ENCODE measurements at regions not wholly inside any gene's neighbourhood (a gene's known extent, or its start where the extent isn't known, plus 50 kb on each side); places are given as distances from the start of the nearest gene placed in this dataset.
A peak's percentile ranks its signal among the peaks of the same experiment; 100 is the strongest.

DNA sequence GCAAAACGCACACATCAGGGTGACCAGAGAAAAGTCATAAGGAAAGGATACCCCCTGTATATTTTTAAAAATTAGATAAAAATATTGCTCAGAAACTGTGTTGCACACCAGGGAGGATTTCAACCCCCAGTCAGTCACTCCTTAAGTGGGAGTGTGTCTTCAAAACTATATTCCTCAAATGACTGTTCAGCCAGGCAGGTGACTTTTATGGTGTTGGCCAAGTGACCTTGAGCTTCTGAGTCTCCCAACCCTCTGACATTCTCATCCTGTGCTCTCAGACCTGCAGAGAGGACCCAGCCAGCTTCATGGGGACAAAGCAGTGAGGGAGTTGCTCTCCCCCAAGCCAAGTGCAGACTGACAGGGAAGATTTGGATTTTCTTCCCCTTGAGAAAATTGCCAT is 311.9 kb upstream of the JARID2 start:
- peaks cover 16% of the 10 kb centered on the region for H3K4me1 Mint-ChIP-seq
- ChIA-PET CTCF (no interaction called here), POLR2A (interaction anchor here (1.1 kb wide), 1 partner anchor 13 kb away, joined by 3 read pairs; no protein-coding TSS in a partner anchor)
- ATAC-seq (no peak), DNase-seq (ENCODE audit: low spot score) (no peak)
- no peaks in the 10 kb centered on the region for H3K36me3 Mint-ChIP-seq
- peak overlapping the region; percentile 13; the same call in 1 of the 2 replicates for H3K27ac Mint-ChIP-seq
- TF ChIP-seq, protein P1, sequence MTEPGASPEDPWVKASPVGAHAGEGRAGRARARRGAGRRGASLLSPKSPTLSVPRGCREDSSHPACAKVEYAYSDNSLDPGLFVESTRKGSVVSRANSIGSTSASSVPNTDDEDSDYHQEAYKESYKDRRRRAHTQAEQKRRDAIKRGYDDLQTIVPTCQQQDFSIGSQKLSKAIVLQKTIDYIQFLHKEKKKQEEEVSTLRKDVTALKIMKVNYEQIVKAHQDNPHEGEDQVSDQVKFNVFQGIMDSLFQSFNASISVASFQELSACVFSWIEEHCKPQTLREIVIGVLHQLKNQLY (CRISPR knock-in tag; IDR thresholded peaks at IDR 0.05) = no peak
- no peak for TF ChIP-seq PRRX2 (CRISPR knock-in tag; IDR thresholded peaks at IDR 0.05)
- H3K27me3 Mint-ChIP-seq (ENCODE audit: low read depth) = no peaks in the 10 kb centered on the region; the same call in 1 of the 2 replicates
- no peak overlapping the region for H3K4me3 Mint-ChIP-seq
- H3K9me3 Mint-ChIP-seq = no peaks in the 10 kb centered on the region

DNA sequence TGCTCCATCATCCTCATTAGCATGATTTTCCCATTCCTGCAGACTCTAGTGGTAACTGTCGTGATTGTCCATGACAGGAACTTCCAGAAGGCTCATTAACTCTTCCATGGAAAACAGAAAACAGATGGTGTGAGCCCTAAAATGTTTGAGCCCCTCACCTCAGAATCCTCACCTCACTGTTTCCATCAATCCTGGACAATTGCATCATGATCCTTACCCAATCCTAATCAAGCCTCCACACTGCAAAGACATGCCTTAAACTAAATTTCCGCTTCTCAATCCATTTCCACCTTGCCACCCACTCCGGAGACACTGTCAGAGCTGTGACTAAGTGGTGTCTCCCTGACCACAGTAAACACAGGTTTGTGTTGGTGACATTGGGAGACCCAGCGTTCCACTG is 311.0 kb upstream of the JARID2 start:
- Mint-ChIP-seq H3K27ac (no peak overlapping the region), H3K4me1 (peaks cover 16% of the 10 kb centered on the region), H3K9me3 (no peaks in the 10 kb centered on the region), H3K36me3 (no peaks in the 10 kb centered on the region), H3K27me3 (ENCODE audit: low read depth) (no peaks in the 10 kb centered on the region; the same call in 1 of the 2 replicates), H3K4me3 (no peak overlapping the region)
- POLR2A ChIA-PET = no interaction called here
- CTCF ChIA-PET = no interaction called here
- no peak for ATAC-seq
- DNase-seq (ENCODE audit: low spot score) = no peak
- TF ChIP-seq TP53 (CRISPR knock-in tag; IDR thresholded peaks at IDR 0.05) (no peak), ZNF232 (CRISPR knock-in tag; IDR thresholded peaks at IDR 0.05) (no peak), MXD4 (CRISPR knock-in tag; IDR thresholded peaks at IDR 0.05; ENCODE audit: borderline replicate concordance) (no peak), NFATC4 (CRISPR knock-in tag; IDR thresholded peaks at IDR 0.05) (no peak), TEAD1 (CRISPR knock-in tag; IDR thresholded peaks at IDR 0.05) (no peak), NFE2L1 (CRISPR knock-in tag; IDR thresholded peaks at IDR 0.05) (no peak), GRHL2 (CRISPR knock-in tag; IDR thresholded peaks at IDR 0.05; ENCODE audit: insufficient replicate concordance, severe bottlenecking) (no peak), ZNF121 (CRISPR knock-in tag; IDR thresholded peaks at IDR 0.05) (no peak), CBFB (CRISPR knock-in tag; IDR thresholded peaks at IDR 0.05; ENCODE audit: low read depth) (no peak), ZBTB21 (CRISPR knock-in tag; IDR thresholded peaks at IDR 0.05; ENCODE audit: borderline replicate concordance) (no peak), JUN (CRISPR knock-in tag; IDR thresholded peaks at IDR 0.05) (no peak)
- TF ChIP-seq, protein P2, sequence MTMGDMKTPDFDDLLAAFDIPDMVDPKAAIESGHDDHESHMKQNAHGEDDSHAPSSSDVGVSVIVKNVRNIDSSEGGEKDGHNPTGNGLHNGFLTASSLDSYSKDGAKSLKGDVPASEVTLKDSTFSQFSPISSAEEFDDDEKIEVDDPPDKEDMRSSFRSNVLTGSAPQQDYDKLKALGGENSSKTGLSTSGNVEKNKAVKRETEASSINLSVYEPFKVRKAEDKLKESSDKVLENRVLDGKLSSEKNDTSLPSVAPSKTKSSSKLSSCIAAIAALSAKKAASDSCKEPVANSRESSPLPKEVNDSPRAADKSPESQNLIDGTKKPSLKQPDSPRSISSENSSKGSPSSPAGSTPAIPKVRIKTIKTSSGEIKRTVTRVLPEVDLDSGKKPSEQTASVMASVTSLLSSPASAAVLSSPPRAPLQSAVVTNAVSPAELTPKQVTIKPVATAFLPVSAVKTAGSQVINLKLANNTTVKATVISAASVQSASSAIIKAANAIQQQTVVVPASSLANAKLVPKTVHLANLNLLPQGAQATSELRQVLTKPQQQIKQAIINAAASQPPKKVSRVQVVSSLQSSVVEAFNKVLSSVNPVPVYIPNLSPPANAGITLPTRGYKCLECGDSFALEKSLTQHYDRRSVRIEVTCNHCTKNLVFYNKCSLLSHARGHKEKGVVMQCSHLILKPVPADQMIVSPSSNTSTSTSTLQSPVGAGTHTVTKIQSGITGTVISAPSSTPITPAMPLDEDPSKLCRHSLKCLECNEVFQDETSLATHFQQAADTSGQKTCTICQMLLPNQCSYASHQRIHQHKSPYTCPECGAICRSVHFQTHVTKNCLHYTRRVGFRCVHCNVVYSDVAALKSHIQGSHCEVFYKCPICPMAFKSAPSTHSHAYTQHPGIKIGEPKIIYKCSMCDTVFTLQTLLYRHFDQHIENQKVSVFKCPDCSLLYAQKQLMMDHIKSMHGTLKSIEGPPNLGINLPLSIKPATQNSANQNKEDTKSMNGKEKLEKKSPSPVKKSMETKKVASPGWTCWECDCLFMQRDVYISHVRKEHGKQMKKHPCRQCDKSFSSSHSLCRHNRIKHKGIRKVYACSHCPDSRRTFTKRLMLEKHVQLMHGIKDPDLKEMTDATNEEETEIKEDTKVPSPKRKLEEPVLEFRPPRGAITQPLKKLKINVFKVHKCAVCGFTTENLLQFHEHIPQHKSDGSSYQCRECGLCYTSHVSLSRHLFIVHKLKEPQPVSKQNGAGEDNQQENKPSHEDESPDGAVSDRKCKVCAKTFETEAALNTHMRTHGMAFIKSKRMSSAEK (CRISPR knock-in tag; IDR thresholded peaks at IDR 0.05; ENCODE audit: borderline replicate concordance) = no peak
- TF ChIP-seq, protein P3, sequence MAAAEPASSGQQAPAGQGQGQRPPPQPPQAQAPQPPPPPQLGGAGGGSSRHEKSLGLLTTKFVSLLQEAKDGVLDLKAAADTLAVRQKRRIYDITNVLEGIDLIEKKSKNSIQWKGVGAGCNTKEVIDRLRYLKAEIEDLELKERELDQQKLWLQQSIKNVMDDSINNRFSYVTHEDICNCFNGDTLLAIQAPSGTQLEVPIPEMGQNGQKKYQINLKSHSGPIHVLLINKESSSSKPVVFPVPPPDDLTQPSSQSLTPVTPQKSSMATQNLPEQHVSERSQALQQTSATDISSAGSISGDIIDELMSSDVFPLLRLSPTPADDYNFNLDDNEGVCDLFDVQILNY (CRISPR knock-in tag; IDR thresholded peaks at IDR 0.05) = no peak
- TF ChIP-seq, protein P4, sequence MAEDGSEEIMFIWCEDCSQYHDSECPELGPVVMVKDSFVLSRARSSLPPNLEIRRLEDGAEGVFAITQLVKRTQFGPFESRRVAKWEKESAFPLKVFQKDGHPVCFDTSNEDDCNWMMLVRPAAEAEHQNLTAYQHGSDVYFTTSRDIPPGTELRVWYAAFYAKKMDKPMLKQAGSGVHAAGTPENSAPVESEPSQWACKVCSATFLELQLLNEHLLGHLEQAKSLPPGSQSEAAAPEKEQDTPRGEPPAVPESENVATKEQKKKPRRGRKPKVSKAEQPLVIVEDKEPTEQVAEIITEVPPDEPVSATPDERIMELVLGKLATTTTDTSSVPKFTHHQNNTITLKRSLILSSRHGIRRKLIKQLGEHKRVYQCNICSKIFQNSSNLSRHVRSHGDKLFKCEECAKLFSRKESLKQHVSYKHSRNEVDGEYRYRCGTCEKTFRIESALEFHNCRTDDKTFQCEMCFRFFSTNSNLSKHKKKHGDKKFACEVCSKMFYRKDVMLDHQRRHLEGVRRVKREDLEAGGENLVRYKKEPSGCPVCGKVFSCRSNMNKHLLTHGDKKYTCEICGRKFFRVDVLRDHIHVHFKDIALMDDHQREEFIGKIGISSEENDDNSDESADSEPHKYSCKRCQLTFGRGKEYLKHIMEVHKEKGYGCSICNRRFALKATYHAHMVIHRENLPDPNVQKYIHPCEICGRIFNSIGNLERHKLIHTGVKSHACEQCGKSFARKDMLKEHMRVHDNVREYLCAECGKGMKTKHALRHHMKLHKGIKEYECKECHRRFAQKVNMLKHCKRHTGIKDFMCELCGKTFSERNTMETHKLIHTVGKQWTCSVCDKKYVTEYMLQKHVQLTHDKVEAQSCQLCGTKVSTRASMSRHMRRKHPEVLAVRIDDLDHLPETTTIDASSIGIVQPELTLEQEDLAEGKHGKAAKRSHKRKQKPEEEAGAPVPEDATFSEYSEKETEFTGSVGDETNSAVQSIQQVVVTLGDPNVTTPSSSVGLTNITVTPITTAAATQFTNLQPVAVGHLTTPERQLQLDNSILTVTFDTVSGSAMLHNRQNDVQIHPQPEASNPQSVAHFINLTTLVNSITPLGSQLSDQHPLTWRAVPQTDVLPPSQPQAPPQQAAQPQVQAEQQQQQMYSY (CRISPR knock-in tag; IDR thresholded peaks at IDR 0.05) = no peak
- TF ChIP-seq, protein P5, sequence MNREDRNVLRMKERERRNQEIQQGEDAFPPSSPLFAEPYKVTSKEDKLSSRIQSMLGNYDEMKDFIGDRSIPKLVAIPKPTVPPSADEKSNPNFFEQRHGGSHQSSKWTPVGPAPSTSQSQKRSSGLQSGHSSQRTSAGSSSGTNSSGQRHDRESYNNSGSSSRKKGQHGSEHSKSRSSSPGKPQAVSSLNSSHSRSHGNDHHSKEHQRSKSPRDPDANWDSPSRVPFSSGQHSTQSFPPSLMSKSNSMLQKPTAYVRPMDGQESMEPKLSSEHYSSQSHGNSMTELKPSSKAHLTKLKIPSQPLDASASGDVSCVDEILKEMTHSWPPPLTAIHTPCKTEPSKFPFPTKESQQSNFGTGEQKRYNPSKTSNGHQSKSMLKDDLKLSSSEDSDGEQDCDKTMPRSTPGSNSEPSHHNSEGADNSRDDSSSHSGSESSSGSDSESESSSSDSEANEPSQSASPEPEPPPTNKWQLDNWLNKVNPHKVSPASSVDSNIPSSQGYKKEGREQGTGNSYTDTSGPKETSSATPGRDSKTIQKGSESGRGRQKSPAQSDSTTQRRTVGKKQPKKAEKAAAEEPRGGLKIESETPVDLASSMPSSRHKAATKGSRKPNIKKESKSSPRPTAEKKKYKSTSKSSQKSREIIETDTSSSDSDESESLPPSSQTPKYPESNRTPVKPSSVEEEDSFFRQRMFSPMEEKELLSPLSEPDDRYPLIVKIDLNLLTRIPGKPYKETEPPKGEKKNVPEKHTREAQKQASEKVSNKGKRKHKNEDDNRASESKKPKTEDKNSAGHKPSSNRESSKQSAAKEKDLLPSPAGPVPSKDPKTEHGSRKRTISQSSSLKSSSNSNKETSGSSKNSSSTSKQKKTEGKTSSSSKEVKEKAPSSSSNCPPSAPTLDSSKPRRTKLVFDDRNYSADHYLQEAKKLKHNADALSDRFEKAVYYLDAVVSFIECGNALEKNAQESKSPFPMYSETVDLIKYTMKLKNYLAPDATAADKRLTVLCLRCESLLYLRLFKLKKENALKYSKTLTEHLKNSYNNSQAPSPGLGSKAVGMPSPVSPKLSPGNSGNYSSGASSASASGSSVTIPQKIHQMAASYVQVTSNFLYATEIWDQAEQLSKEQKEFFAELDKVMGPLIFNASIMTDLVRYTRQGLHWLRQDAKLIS (CRISPR knock-in tag; IDR thresholded peaks at IDR 0.05; ENCODE audit: borderline replicate concordance) = no peak
- TF ChIP-seq, protein P6, sequence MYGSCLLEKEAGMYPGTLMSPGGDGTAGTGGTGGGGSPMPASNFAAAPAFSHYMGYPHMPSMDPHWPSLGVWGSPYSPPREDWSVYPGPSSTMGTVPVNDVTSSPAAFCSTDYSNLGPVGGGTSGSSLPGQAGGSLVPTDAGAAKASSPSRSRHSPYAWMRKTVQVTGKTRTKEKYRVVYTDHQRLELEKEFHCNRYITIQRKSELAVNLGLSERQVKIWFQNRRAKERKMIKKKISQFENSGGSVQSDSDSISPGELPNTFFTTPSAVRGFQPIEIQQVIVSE (CRISPR knock-in tag; IDR thresholded peaks at IDR 0.05; ENCODE audit: borderline replicate concordance) = no peak
- TF ChIP-seq, protein P7, sequence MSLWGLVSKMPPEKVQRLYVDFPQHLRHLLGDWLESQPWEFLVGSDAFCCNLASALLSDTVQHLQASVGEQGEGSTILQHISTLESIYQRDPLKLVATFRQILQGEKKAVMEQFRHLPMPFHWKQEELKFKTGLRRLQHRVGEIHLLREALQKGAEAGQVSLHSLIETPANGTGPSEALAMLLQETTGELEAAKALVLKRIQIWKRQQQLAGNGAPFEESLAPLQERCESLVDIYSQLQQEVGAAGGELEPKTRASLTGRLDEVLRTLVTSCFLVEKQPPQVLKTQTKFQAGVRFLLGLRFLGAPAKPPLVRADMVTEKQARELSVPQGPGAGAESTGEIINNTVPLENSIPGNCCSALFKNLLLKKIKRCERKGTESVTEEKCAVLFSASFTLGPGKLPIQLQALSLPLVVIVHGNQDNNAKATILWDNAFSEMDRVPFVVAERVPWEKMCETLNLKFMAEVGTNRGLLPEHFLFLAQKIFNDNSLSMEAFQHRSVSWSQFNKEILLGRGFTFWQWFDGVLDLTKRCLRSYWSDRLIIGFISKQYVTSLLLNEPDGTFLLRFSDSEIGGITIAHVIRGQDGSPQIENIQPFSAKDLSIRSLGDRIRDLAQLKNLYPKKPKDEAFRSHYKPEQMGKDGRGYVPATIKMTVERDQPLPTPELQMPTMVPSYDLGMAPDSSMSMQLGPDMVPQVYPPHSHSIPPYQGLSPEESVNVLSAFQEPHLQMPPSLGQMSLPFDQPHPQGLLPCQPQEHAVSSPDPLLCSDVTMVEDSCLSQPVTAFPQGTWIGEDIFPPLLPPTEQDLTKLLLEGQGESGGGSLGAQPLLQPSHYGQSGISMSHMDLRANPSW (CRISPR knock-in tag; conservative IDR thresholded peaks at IDR 0.05; ENCODE audit: low read depth) = no peak
